ENCODE measurements at regions not wholly inside any gene's neighbourhood (a gene's known extent, or its start where the extent isn't known, plus 50 kb on each side); places are given as distances from the start of the nearest gene placed in this dataset.

DNA sequence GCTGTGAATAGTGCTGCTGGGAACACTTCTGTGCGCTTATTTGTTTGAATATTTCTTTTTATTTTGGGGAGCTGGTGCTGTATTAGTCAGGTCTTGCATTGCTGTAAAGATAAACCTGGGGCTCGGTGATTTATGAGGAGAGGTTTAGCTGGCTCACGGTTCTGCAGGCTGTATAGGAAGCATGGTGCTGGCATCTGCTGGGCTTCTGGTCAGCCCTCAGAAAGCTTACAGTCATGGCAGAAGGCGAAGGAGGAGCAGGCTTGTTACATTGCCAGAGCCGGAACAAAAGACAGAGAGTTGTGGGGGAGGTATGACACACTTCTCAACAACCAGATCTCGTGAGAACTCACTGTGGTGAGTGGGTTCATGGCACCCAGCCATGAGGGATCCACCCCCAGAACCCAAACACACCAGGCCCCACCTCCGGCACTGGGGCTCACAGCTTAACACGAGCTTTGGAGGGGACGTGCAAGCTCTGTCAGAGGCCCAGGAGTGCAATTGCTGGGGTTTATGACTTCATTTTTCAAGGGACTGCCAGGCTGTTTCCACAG is 68.8 kb upstream of the GATA5 start:
- in situ Hi-C loops (cut with HindIII; ENCODE audit: low sequenced_read_pairs): loop anchor here (5.0 to 10.0 kb wide), 3 partner anchors 33 to 250 kb away; no protein-coding TSS in a partner anchor

DNA sequence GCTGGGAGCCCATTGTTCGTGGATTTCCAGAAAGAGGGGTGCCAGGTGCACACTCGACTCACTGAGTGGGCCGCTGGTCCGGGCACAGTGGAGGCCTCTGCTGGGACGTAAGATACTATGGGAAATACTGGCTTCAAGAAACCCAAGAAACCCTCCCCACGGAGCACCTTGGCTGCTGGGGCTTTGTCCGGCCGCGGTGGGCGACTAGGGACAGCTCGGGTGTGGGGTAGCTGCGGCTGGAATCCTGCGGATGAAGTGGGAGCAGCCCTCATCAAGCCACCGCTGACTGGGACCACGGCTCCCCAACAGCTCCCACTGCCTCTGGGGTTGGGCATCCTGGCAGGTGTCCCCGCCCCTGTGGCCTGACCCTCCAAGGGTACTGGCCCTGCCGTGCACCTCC is 69.5 kb upstream of the GATA5 start:
- in situ Hi-C loops (cut with HindIII; ENCODE audit: low sequenced_read_pairs): loop anchor here (10.0 kb wide), 1 partner anchor 250 kb away; no protein-coding TSS in a partner anchor

DNA sequence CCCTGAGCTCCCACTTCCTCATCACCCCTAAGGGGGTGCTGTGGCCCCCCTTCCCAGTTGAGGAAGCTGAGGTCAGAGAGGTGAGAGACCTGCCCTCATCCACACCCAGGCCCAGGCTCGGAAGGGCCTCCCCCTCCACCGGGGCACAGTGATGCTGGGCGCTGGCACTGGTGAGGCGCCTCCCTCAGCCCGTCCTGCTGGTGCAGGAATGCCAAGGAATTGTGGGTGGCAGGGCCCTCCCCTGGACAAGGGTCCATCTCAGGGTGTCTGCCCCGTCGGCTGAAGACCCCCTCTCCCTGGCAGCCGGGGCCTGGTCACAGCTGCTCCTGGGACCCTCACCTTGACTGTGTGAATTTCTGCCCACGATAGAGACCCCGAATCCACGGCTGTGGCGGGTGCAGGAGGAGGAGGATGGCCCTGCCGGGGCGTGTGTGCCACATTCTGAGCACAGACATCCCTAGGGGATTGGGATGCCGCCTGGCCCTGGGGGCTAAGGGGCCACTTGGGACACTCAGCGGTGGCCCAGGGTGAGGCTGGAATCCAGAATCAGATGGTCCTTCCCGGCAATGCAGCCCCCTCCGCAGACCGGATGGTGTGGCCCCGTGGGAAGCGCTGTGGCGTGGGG is 70.2 kb upstream of the GATA5 start:
- in situ Hi-C loops (cut with HindIII; ENCODE audit: low sequenced_read_pairs): loop anchor here (10.0 kb wide), 1 partner anchor 251 kb away; no protein-coding TSS in a partner anchor

DNA sequence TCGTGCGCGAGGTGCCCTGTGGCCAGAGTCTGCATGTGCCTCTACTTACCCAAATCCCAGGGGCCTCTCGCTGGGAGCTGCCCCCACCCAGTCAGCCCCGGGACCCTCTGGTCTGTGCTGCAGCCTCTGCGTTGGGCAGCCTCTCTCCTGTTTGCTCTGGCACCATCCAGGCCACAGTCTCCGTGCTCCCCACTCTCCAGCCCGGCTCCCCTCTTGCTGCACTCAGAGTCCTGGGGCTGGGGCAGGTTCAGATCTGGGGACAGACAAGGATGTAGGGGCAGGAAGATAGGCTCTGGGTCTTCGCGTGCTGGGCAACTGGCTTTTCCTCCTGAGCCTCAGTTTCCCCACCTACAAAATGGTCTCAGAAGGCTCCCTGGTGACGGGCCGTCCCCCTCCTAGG is 70.8 kb upstream of the GATA5 start:
- in situ Hi-C loops (cut with HindIII; ENCODE audit: low sequenced_read_pairs): loop anchor here (10.0 kb wide), 1 partner anchor 252 kb away; no protein-coding TSS in a partner anchor

DNA sequence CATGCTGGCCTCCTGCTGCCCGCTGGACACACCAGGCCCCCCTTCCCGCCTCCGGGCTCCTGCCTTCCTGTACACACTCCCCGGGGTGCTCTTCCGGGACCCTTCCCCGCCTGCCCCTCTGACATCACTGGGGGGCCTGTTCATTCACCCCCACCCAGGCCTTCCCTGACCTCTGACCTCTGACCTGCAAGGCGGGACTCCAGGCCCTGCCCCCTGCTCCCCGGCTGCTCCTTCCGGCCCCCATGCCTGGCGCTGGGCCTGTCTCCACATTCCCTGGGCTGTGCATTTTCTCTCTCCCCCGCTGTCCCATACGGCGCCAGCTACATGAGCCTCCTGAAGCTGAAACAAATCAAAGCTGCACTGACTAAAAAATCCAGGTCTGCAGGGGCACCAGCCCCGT is 71.6 kb upstream of the GATA5 start:
- in situ Hi-C loops (cut with HindIII; ENCODE audit: low sequenced_read_pairs): loop anchor here (10.0 kb wide), 1 partner anchor 253 kb away; no protein-coding TSS in a partner anchor

DNA sequence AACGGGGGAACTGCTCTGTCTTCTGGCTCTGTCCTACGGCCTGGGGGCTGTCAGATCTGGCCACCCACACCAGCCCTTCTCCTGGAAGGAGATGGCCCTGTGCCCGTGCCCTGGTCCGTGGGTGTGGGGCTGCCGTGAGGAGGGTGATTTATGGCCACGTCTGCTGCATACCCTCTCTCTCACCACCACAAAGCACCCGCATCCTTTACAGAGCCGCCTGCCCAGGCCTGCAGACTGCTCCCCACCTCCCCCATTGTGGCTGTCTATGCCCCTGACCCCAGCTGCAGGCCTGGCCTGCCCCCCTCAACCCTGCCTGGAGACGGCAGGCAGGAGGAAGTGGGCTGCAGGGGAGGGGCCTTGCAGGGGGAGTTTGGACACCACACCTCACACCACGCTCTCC is 72.7 kb upstream of the GATA5 start:
- in situ Hi-C loops (cut with HindIII; ENCODE audit: low sequenced_read_pairs): loop anchor here (10.0 kb wide), 1 partner anchor 254 kb away; no protein-coding TSS in a partner anchor

DNA sequence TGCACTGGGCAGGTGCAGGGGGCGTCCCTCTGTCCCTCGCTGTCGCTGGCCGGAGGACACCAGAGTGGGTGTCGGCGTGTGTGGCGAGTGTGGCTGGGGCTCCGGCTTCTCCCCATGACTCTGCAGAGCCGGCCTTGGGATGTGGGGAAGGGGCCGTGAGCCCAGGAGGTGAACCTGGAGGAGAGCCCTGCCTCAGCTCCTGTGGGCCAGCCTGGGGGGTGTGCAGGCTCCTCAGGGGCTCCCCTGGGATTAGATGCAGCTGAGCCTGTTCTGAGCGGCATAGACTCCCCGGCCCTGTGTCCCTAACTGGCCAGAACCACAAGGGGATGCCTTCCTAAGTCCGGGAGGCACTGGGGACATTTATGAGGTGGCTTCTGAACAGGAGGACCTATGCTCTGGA is 73.2 kb upstream of the GATA5 start:
- in situ Hi-C loops (cut with HindIII; ENCODE audit: low sequenced_read_pairs): loop anchor here (10.0 kb wide), 1 partner anchor 254 kb away; no protein-coding TSS in a partner anchor

DNA sequence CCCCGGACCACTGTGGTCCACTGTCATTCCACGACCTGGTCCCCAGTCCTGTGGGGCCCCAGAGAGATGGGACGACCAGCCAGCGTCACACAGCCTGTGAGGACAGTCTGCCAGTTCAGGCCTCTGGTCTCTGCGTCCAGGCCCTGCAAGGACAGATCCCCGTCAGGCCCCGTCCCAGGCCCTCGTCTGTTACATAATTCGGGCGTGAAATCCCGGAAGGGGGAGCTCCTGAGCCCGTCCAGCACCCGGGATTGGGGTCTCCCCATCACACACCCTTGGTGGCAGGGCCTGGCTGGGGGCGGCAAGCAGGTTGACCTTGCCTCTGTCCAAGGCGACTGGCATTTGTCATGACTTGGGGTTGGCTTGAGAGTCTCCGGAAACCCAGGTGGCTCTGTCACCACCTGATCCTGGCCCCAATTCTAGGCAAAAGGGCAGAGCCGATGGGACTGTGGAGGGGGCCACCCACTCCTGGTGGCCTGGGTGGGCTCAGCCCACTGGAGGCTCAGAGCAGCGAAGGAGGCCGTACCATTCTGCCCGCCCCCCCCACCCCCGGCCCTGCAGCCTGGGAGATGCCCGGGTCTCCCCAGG is 73.8 kb upstream of the GATA5 start:
- in situ Hi-C loops (cut with HindIII; ENCODE audit: low sequenced_read_pairs): loop anchor here (10.0 kb wide), 1 partner anchor 255 kb away; no protein-coding TSS in a partner anchor

DNA sequence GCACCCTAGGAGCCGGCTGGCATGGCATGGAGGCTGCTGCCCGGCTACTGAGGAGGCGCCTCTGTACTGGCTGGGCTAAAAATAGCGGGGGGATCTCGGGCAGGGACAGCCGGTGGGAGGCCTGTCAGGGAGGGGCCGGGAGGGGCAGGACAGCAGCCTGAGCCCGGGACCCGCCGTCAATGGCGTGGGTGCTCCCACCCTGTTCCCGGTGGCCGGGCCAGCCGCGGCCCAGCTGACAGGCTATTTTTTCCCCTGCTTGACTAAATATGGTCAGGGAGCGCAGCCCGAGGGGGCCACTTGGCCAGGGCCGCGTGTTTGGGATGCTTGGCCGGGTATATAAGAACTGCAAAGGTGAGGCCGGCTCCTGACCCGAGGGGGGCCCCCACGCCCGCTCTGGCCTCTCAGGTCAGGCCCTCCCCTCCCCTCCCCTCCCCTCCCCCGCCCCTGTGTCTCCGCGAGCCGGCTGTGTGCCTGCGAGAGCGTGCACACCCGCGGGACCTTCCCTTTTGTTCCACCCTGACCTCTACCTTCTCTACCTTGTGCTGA is 74.4 kb upstream of the GATA5 start:
- in situ Hi-C loops (cut with HindIII; ENCODE audit: low sequenced_read_pairs): no loop called here

DNA sequence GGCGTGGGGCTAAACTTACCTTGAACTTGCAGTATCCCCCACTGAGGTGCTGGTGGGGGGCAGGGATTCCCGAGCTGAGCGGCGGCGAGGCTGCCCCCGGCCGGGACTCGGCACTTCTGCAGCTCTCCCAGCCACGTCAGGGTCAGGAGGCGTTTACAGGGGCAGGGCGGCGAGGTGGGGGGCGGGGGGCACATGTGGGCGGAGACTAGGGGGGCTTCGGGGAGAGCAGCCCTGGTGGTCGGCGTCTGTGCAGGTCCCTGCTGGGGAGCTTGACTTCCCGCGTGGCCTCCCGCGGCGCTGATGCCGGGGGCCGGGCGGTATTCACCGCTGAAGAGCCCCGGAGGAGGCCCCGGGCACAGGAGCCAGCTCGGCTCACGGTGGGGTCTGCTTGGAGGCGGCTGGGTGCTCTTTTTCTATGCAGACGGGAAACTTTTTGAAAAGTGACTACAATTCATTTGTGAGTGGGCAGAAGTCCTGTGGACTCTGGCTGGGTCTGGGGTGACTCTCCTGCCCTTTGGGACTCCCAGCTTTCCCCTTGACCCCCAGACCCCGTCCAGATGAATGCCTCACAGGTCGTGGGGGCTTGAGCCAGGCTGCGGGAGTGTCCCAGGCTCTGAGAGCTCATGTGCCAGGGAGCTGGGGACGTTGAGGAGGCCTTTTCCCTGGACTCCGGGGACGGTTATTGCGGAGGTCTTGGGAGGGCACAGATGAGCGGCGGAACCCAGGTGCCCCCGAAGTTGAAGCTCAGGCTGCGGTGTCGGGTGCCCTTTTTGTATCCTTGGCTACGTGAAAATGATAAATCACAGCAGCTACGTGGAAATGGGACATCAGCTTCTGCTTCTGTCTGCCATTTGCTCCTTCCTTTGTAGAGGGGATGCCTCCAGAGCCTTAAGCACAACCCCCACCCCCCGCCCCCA is 75.9 kb upstream of the GATA5 start:
- in situ Hi-C loops (cut with HindIII; ENCODE audit: low sequenced_read_pairs): no loop called here

DNA sequence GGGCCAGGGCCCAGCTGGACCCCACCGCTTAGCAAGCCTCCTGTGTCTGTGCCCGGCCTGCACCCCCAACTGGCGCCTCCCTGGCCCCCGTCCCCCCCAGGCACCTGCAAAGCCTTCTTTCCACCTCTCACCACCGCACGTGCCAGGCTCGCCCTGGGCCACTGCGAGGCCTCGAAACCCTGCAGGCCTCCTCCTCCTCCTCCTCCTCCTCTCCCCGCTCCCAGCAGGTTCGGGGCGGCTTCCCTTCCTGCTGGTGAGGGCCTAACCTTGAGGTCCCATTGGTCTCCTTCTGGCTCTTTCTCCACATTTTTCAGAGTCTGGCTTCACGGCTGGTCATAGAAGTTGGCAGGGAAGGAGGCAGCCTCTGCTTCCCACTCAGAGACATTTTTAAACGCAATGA is 76.8 kb upstream of the GATA5 start:
- in situ Hi-C loops (cut with HindIII; ENCODE audit: low sequenced_read_pairs): no loop called here

DNA sequence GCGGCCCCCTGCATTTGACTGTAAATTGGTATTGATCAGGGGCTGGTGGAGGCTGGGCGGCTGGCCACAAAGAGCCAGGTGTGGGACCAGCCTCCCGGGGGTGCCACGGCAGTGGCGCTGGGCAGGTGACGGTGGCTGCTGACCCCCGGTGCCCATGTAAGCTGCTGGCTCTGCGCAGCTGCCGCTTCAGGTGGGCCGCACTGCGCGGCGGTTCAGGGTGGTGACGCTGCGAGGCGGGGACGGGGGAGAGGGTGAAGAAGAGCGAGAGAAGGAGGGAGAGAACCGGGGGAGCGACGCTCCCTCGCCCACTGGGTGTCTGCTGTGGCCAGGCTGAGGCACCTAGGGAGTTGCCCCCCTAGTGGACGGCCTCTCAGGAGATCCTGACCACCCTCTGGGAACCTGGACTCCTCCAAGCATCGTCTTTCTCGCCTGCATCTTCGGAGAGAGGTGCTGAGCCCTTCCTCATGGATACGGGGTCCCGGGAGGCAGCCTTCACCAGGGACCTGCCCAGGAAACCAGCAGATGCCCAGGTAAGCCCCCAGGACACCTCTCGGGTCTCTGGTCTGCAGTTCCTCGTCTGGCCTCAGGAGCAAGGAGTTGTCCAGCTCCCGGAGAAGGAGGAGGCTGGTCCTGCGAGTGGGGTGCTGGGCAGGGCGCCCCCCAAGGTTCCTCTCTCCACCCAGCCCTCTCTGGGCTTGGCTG is 77.5 kb upstream of the GATA5 start:
- in situ Hi-C loops (cut with HindIII; ENCODE audit: low sequenced_read_pairs): no loop called here

DNA sequence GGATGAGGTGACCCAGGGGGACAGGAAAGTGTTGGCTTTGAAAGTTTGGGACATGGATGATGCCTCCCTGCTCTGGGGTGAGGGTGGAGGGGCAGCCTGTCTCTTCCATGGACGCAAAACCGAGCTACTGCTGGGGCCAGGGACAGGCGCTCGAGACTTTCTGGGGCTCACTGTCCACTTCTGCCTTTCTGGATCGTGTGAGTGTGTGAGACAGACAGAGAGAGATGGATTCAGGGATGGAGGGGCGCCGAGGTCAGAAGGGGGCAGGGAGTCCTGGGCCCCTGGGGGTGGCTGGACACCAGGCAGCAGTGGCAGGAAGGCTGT is 78.0 kb upstream of the GATA5 start:
- in situ Hi-C loops (cut with HindIII; ENCODE audit: low sequenced_read_pairs): no loop called here

DNA sequence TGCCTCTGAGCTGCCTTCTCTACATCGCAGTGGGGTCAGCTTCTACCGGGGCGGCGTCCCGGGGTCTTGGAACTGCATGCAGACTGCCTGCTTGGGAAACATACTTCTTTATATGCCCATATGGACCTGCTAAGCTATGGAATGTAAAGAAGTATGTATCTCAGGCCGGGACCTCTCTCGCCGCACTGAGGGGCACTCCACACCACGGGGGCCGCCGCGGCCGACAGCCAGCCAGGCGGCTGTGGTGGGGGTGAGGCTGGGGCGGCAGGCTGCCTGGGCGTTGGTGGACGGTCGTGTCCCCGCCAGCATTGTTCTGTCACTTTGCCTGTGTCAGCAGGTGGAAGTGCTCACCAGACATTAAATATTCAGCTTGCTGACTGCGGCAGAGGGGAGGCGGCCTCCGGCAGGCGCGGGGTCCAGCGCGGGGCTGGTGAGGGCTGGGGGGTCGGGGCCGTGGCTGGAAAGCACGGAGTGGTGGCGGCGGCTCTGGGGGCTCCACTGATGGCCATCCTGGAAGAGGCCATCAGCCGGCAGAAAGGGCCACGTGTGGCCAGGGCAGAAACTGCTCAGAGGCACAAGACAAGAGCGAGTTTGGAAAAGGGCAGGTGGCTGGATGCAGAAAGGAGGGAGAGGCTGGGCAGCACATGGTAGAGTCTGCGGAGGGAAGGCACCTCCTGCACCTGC is 78.6 kb upstream of the GATA5 start:
- in situ Hi-C loops (cut with HindIII; ENCODE audit: low sequenced_read_pairs): no loop called here

DNA sequence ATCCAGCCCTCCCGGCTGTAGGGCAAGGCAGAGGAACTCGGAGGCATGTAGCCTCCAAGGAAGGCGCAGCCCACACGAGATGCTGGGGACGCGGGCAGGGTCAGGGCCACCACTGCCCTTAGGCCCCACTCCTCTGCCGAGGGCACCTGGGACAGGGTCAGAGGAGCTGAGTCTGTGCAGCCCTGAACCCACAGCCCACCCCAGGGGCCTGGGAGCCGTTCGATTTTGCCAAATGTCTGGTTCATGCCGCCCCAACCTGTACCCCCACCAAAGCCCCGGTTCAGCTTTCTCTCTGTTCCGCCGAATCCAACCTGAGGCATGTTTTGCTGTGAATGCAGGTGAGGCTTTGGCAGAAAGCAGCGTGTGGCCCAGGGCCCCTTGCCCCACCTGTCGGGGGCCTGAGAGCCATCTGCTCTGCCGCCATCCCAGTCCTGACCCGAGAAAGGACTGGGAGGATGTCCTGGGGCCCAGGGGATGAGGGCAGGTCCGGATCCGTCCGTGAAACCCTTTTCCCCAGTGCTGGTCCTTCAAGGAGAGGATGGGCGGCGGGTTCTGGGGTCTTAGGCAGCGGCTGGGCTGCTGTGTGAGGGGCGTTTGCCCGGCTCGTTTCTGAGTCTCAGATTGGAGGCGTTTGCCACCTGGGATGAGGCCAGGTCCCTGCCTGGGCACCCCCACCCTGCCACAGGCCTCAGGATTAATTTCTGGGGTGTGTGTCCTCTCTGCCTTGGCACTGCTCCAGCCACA is 79.3 kb upstream of the GATA5 start:
- in situ Hi-C loops (cut with HindIII; ENCODE audit: low sequenced_read_pairs): no loop called here

DNA sequence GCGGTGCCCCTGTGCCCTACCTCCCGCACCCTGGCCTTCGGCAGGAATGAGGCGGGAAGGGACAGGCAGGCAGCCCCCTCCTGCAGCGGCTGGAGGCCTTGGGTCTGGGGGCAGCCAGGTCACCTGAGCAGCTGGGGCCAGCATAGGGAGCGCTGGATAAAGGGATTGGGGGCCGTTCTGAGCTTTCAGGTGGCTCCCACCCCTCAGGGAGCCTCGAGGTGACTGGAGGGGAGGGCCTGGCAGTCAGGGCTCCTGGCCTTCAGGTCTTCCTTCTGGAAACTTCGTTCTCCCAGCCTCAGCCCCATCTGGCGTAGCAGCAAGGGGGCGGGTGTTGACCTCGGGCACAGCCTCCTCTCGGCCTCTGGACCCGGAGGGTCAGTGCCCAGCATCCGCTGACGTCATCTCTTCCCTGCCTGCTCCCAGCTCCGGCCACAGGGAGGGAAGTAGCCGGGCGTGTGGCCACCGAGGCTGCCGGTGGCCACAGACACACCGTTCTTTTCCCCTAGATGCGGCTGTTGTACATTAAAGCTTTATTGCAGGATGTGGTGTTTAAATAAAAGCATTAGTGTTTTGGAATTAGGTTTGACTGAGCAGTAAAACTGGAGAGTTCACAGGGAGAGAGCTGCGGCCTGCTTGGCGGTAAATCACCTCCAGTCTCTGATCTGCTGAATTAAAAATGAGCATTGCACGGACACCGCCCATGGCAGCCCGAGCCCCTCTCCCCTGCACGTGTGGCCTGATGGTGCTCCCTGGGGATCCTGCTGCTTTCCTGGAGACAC is 80.0 kb upstream of the GATA5 start:
- in situ Hi-C loops (cut with HindIII; ENCODE audit: low sequenced_read_pairs): no loop called here

DNA sequence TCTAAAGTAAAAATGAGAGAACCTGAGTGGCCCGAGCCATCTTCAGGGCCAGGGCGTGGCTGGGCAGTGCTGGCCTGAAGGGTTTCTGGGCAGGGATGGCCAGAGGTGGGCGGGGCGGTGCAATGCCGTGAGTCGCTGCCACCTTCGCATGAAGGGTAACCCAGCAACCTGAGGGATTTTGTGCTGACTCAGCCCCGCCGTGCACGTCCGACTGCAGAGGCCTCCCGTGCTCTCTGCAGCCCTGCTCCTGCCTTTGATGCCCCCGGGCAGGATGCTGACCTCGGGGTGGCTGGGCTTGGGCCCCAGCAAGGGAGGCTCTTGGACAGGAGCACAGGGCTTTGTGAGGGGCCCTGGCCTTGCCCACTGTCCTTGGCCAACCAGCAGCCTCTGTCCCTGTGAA is 81.7 kb upstream of the GATA5 start:
- in situ Hi-C loops (cut with HindIII; ENCODE audit: low sequenced_read_pairs): no loop called here

DNA sequence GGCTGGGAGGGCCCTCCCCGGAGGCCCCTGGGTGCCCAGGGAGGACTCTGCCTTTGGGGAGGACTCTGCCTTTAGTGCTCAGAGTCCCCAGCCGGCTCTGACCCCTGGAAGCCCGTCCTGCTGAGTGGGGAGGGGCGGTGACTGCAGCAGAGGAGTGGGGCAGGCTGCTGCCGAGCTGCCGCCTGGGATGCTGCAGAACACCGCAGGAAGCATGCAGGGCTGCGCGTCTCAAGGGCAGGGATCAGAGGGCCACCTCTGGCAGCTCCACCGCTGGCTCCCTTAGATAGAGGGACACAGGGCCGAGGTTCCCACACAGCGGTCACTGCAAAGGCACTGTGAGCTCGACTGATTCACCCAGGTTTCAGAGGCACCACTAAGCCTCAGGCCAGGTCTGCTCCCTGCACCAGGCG is 82.2 kb upstream of the GATA5 start:
- in situ Hi-C loops (cut with HindIII; ENCODE audit: low sequenced_read_pairs): no loop called here
